PC-9 (cell line): ENCODE measurements at regions not wholly inside any gene's neighbourhood (a gene's known extent, or its start where the extent isn't known, plus 50 kb on each side); places are given as distances from the start of the nearest gene placed in this dataset.

ENCODE experiments used
- CTCF ChIP-seq: fragments of 200-600 bp; sonication (generic); conservative IDR thresholded peaks from 2 replicates; pipeline ENCODE4 v1.6.1; 2017; ENCODE audit warnings: mixed run types, antibody characterized with exemption, mild to moderate bottlenecking, moderate library complexity
- EZH2 ChIP-seq: fragments of 200-600 bp; sonication (generic); IDR thresholded peaks from 2 replicates; pipeline ENCODE4 v1.8.0; 2017; ENCODE audit warnings: antibody characterized with exemption, low read depth

- no peak for TF ChIP-seq CTCF
- no peak for TF ChIP-seq EZH2
Measured at GRCh38 chr2:13584020-13584419, 867.3 kb downstream of the TRIB2 start.
